GM21367 (cell line): ENCODE measurements at regions not wholly inside any gene's neighbourhood (a gene's known extent, or its start where the extent isn't known, plus 50 kb on each side); places are given as distances from the start of the nearest gene placed in this dataset.
"Not testable (repeated sequence)": the region's sequence is repeated elsewhere in the genome, so short reads cannot be mapped to it uniquely, and the experiment has no call there.

Experiments
- ATAC-seq: cut with Tn5 transposase; IDR thresholded peaks from one replicate; pipeline ENCODE4 v1.9.1; 2021; ENCODE audit not compliant: unreplicated experiment

DNA sequence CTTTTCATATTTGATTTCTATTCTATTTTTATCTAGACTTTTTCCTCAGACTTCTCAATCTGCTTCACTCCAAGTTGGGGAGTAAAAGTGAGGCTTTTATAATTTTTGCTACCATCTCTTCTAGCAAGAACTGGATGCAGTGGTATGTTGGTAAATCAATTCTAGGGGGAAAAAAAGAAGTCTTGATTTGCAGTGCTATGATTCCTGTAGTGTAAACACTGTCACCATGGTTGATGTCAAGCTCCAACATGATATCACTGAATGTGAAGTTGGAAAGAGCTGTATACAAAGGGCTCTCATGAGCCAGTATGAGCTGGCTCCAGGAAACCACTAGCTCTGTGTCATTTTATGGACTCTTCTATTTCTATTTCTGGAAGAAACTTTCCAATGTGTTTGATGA, 439.2 kb downstream of the NTRK2 start:
- no peak for ATAC-seq

DNA sequence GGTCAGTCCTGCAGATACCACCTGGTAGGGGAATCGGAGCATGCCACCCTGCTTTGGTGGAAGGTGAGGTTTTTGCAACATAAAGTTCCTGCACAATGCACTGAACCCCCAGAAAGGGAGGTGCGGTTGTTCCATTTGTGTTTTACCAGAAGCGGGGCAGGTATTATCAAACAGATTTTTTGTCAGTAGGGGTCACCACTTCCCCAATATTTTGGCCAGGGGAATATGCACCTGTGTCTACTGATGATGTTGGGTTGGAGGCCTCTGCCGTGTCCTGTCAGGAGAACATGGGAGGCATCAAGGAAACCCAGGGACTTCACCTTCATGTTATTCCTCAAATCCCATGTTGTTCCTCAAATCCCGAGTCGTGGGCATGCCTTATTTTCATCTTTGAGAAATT, 438.7 kb downstream of the NTRK2 start:
- ATAC-seq, result no peak

DNA sequence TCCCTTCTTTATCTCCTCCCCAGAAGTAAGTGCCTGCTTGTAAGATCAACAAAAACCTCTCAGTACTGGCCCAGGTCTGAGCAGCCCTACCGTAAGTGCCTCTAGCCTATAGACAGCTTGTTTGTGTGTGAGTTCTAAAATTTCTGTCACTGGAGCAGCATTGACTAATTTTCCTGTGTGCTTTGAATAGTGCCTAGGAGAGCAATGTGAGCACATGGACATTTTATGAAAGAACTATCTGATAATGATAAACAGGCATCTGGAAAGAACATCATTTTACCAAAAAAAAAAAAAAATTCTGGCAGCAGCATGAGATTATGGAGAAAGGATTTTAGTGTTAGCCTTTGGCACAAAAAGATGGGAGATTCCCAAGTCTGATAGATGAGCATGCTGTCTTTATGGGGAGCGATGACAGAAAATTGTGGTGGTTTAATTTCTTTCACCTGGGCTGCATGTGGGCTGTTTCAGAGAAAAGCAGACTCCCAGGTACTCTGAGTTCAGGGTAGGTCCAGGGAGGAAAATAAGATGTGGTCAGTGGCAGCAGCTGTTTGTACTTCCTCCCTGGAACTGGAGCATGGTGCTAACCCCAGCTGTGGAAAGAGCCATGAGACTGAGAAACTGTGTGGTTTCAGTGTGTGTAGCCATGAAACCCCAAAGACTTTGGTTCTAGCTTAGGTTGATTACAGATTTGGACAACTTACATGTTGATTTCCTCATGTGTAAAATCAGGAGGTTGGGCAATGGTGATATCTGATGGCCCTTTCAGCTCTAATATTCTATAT, 419.9 kb downstream of the NTRK2 start:
- ATAC-seq, result no peak

DNA sequence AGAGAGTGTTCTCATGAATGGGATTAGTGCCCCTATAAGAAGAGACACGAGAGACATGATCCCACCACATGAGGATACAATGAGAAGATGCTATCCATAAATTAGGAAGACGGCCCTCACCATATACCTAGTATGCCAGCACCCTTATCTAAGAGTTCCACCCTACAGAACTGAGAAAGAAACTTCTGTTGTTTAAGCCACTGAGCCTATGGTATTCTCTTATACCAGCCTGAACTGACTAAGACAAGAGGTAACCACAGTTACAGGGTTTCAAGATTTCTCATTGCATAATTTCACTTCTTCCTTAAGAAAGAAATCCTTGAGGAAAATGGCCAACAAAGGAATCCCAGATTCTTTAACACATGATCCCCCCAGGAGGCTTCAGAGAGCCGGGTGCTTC, 412.4 kb downstream of the NTRK2 start:
- ATAC-seq, result no peak

DNA sequence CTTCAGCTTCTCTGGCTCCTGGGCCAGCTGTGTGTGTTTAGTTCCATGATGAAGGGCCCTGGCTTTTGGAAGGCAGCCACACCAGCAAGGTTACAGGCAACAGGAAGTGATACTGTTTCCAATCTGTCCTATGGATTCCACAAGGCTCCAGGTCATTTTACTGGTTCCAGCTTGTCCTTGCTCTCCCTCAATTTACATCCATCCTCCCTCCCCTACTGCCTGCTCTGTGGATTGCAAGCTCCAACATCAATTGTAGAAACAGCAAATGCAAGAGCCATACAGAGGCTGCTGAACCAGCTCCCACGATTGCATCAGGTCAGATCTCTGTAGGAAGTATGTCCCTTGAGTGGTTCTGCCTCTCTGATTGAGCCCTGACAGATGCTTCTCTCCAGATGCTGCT, 409.8 kb downstream of the NTRK2 start:
- ATAC-seq, result no peak

DNA sequence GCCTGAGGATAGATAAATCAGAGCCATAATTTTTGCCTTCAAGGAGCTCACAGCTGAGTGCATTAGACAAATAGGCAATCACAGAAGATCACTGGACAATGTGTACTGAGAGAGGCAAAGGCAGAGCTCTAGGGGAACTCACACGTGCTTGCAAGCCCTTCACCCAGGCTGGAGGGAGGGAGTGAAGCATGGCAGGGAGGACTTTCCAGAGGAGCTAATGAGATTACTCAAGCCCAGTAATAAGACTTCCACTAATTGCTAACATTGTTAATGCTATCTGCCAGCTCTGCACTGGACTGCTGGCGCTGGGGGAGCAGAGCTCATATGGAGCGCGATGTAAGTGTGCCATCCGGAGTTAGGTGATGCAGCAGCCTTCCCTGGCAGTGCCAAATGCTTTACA, 408.4 kb downstream of the NTRK2 start:
- no peak for ATAC-seq

DNA sequence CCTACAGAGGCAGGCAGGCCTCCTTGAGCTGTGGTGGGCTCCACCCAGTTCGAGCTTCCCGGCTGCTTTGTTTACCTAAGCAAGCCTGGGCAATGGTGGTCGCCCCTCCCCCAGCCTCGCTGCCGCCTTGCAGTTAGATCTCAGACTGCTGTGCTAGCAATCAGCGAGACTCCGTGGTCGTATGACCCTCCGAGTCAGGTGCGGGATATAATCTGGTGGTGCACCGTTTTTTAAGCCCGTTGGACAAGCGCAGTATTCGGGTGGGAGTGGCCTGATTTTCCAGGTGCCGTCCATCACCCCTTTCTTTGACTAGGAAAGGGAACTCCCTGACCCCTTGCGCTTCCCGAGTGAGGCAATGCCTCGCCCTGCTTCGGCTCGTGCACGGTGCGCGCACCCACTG, 407.6 kb downstream of the NTRK2 start:
- ATAC-seq, result not testable (repeated sequence)
